GM12864 (cell line): ENCODE measurements at regions not wholly inside any gene's neighbourhood (a gene's known extent, or its start where the extent isn't known, plus 50 kb on each side); places are given as distances from the start of the nearest gene placed in this dataset.

Experiments
- DNase-seq: peaks from one replicate; pipeline ENCODE4 v3.0.0-alpha.2; 2011; ENCODE audit warnings: low read depth
- H3K4me3 ChIP-seq: 2 replicates; pipeline ENCODE4 v1.5.1; 2011; ENCODE audit warnings: mild to moderate bottlenecking, low read depth, low read length, control low read depth
- TF ChIP-seq, protein P1 (sequence below): IDR thresholded peaks from 2 replicates; pipeline ENCODE4 v1.5.1; 2011; ENCODE audit warnings: low read depth, mild to moderate bottlenecking, moderate library complexity, low read length, control low read depth, inconsistent platforms; ENCODE audit errors: missing control alignments

GRCh38 chr7:113825832-113826231 lies 93.0 kb downstream of the PPP1R3A start:
- TF ChIP-seq, protein P1, sequence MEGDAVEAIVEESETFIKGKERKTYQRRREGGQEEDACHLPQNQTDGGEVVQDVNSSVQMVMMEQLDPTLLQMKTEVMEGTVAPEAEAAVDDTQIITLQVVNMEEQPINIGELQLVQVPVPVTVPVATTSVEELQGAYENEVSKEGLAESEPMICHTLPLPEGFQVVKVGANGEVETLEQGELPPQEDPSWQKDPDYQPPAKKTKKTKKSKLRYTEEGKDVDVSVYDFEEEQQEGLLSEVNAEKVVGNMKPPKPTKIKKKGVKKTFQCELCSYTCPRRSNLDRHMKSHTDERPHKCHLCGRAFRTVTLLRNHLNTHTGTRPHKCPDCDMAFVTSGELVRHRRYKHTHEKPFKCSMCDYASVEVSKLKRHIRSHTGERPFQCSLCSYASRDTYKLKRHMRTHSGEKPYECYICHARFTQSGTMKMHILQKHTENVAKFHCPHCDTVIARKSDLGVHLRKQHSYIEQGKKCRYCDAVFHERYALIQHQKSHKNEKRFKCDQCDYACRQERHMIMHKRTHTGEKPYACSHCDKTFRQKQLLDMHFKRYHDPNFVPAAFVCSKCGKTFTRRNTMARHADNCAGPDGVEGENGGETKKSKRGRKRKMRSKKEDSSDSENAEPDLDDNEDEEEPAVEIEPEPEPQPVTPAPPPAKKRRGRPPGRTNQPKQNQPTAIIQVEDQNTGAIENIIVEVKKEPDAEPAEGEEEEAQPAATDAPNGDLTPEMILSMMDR = no peak
- DNase-seq = no peak
- no peak overlapping the region for H3K4me3 ChIP-seq

- TF ChIP-seq, protein P1 = no peak
- no peak for DNase-seq
- no peak overlapping the region for H3K4me3 ChIP-seq
These were observed 94.5 kb downstream of the PPP1R3A start for GRCh38 chr7:113824117-113824823.

- H3K4me3 ChIP-seq = no peak overlapping the region
- TF ChIP-seq, protein P1 = no peak
These were observed 99.3 kb downstream of the PPP1R3A start for GRCh38 chr7:113819474-113819873.

DNA sequence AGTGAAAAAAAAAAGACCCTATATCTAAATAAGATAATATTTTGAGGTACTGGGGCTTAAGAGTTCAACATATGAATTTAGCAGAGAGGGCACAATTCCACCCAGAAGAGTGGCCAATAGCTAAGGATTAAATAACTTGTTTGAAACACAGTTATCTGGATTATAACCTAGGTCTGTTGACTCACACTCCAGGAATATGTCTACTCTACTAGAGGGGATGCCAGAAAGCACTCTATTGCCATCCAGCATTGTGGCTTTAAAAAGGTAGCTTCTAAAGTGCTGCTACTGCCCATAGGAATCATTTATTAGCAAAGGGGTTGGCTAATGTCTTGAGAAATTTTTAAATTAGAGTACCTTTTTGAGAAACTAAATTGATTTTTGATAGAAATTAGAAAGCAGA lies 102.2 kb downstream of the PPP1R3A start:
- TF ChIP-seq, protein P1 = no peak
- no peak for DNase-seq
- no peak overlapping the region for H3K4me3 ChIP-seq

More at GRCh38 chr7:113819474-113819873, 99.3 kb downstream of the PPP1R3A start:
- DNase-seq = no peak

DNA sequence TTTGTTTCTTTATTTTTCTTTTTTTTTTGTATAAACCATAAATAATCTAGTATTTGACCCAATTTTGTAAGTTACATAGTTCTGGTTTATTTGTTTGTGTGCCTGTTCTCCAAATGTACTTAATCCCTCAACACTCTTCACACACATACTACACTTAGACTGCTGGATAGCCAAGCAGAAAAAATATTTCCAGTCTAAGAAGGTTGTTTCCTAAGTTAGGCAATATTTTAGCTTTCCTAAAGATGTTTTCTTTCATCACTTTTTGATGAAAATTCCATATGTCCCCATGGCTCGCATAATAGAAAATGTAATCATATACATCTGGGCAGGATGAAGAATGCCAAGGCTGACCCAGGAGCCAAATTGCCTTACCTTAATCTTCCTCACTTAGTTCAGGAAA lies 105.3 kb downstream of the PPP1R3A start:
- no peak for DNase-seq
- TF ChIP-seq, protein P1 = no peak
- no peak overlapping the region for H3K4me3 ChIP-seq

DNA sequence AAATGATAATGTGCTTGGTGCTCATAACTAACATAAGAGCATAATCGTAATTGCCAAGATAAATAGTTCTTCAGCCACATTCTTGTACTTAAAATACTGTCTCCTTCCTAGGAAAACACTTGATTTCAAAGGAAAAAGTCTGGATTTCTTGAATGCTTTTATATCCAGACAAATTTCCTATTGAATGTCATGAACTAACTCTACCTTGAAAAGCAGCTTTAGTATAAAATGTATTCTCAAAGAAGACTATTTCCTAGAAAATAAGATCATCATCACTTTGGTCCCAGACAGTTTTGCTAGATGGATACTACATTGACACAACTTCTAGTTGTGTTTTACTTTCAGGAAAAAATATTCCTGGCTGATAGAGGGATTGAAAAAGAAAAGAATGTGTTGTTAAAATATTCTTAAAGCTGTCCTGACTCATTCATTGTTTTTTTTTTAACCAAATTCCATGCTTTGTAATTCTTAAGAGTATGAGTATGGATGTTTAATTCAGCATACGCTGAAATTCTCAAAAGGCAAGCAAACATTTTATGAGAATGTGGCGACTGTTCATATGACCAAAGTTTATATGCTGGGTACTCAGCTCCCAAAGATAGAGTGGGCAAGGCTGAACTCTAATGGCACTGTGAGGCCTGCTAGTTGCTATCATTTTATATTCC lies 106.1 kb downstream of the PPP1R3A start:
- TF ChIP-seq, protein P1 = no peak
- DNase-seq = no peak
- H3K4me3 ChIP-seq = no peak overlapping the region
